Spinal cord (tissue), 9 donors: ENCODE measurements at regions not wholly inside any gene's neighbourhood (a gene's known extent, or its start where the extent isn't known, plus 50 kb on each side); places are given as distances from the start of the nearest gene placed in this dataset.

ENCODE experiments used
- DNase-seq, 6 donors: peaks; one replicate each; pipeline versions ENCODE4 v3.0.0 to v3.0.0-alpha.2; 2013 to 2015; ENCODE audit warnings: low spot score in 6 of 6, low read depth in 4 of 6
- H3K27ac ChIP-seq: one replicate; pipeline ENCODE4 v1.5.1; 2013; ENCODE audit warnings: low read depth, low read length, control low read depth
- H3K27me3 ChIP-seq: one replicate; pipeline ENCODE4 v1.6.1; 2013; ENCODE audit warnings: low read length; ENCODE audit not compliant: control insufficient read depth, insufficient read depth
- H3K36me3 ChIP-seq: one replicate; pipeline ENCODE4 v1.6.1; 2013; ENCODE audit warnings: low read length; ENCODE audit not compliant: control insufficient read depth, insufficient read depth
- H3K4me1 ChIP-seq: one replicate; pipeline ENCODE4 v1.6.1; 2013; ENCODE audit warnings: low read length; ENCODE audit not compliant: control insufficient read depth, insufficient read depth
- H3K4me3 ChIP-seq: one replicate; pipeline ENCODE4 v1.5.1; 2013; ENCODE audit warnings: low read depth, low read length, control low read depth
- H3K9me3 ChIP-seq: one replicate; pipeline ENCODE4 v1.6.1; 2013; ENCODE audit warnings: low read length; ENCODE audit not compliant: control insufficient read depth, insufficient read depth
- WGBS: methylation state at CpG from one replicate; pipeline ENCODE4 v1.1.5; 2013; ENCODE audit warnings: missing lambda C conversion rate; ENCODE audit not compliant: insufficient coverage; 5-methylcytosine and 5-hydroxymethylcytosine counted together
- donor health status: healthy.

DNA sequence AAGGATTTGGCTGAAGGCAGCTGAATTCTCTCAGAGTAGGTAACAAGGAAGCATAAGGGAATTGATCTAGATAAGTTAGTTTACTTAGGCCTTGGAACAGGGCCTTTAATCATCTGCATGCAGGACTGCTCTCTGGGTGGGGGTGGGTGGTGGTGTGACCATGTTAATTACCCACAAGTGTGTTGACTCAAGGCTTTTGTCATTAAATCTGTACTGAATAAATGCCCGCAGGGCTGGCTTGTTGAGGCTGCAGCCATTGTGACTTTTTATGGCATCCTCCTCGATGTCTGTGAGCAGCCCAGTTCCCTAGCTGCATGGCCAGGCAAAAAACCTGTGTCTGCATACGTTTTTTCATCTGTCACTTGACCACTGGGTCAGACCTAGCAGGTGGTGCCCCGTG lies 63.5 kb upstream of the ASCC3 start:
- H3K4me1 ChIP-seq = no peaks in the 10 kb centered on the region
- no peaks in the 10 kb centered on the region for H3K27me3 ChIP-seq
- no peak overlapping the region for H3K27ac ChIP-seq
- DNase-seq = no peak
- WGBS = 55% methylated on average over 4 of the region's 4 CpGs
- no peaks in the 10 kb centered on the region for H3K36me3 ChIP-seq
- no peaks in the 10 kb centered on the region for H3K9me3 ChIP-seq
- no peak overlapping the region for H3K4me3 ChIP-seq

DNA sequence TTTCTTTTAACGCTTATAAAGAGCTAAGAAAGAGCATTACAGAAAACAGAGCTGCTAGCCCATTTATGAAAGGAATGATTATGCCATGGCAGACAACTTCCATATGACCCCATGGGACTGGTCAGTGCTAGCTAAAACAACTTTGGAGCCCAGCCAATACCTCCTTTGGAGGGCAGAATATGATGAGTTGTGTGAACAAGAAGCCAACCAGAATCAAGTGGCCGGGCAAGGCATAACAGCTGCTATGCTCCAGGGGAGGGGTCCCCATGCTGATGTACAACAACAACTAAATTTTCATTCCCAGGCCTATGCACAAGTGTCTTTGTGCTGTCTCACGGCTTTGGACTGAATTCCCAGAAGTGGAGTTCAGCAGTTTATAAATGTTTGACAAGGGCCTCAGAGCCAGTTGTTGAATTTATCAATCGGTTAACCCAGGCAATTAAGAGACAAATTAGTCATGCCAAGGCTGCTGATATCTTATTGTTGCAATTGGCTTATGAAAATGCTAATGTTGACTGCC lies 65.0 kb upstream of the ASCC3 start:
- WGBS = 63% methylated on average over 2 of the region's 4 CpGs
- H3K27ac ChIP-seq = no peak overlapping the region
- H3K4me1 ChIP-seq = no peaks in the 10 kb centered on the region
- no peaks in the 10 kb centered on the region for H3K36me3 ChIP-seq
- no peaks in the 10 kb centered on the region for H3K27me3 ChIP-seq
- H3K4me3 ChIP-seq = no peak overlapping the region
- H3K9me3 ChIP-seq = no peaks in the 10 kb centered on the region
- peak in 1 of 6 donors; percentile 5 for DNase-seq

DNA sequence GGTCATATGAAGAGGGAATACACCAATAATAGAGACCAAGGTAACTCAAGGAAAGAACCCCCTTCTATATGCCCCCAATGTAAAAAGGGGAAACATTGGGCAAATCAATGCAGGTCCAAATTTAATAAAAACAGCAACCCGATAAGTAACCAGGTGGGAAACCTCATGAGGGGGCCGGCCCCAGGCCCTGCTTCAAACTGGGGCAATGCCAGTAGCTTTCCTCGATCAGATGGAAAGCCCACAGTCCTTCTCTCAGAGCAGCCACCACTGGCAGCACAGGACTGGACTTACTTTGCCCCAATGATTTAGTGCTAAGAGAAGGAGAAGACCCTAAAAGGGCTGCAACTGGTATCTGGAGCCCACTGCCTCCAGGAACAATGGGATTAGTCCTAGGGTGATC lies 65.6 kb upstream of the ASCC3 start:
- Histone ChIP-seq H3K9me3 (no peaks in the 10 kb centered on the region), H3K4me1 (no peaks in the 10 kb centered on the region), H3K27me3 (no peaks in the 10 kb centered on the region), H3K4me3 (no peak overlapping the region), H3K36me3 (no peaks in the 10 kb centered on the region), H3K27ac (no peak overlapping the region)
- 100% methylated on average over 2 of the region's 3 CpGs for WGBS
- DNase-seq = no peak

DNA sequence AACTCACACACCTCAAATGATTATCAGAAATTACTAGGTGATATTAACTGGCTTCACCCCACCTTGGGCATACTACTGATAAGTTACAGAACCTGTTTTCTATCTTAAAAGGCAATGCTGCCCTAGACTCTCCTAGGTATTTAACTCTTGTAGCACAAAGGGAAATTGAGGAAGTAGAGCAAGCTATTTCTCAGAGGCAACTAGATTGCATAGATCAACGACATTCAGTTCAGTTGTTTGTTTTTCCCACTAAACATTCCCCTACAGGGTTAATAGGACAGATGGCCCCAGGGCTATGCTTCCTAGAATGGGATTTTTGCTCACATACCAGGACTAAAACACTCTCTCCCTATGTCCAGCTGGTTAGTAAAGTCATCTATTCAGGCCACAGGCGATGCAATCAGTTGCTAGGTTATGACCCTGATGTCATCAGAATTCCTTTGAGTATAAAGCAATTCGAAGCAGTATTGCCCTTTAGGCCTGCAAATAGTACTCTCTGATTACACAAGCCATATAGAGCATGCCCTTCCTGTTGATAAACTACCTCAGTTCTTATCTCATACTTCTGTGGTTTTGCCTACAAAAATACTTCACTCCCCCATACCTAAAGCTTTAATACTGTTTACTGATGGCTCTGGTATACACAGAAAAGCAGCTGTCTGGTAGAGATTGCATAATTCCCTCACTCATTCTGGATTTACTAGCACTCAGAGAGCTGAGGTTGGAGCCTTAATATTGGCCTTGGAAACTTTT lies 67.4 kb upstream of the ASCC3 start:
- Histone ChIP-seq H3K27me3 (no peaks in the 10 kb centered on the region), H3K4me3 (no peak overlapping the region), H3K36me3 (no peaks in the 10 kb centered on the region), H3K4me1 (no peaks in the 10 kb centered on the region), H3K9me3 (no peaks in the 10 kb centered on the region), H3K27ac (no peak overlapping the region)
- DNase-seq = no peak
- 58% methylated on average over 2 of the region's 3 CpGs for WGBS

DNA sequence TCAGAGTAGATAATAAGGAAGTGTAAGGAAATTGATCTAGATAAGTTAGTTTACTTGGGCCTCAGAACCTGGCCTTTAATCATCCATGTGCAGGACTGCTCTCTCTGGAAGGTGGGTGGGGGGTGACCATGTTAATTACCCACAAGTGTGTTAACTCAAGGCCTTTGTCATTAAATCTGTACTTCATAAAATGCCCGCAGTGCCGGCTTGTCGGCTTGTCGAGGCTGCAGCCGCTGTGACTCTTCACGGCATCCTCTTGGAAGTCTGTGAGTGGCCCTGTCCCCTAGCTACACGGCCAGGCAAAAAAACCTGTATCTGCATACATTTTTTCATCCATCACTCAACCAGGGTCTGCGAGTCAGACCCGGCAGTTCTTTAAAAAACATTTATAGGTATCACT lies 70.9 kb upstream of the ASCC3 start:
- Histone ChIP-seq H3K27ac (no peak overlapping the region), H3K4me1 (no peaks in the 10 kb centered on the region), H3K36me3 (no peaks in the 10 kb centered on the region), H3K27me3 (no peaks in the 10 kb centered on the region), H3K9me3 (no peaks in the 10 kb centered on the region), H3K4me3 (no peak overlapping the region)
- DNase-seq = no peak
- WGBS = 42% methylated on average over 7 of the region's 9 CpGs

DNA sequence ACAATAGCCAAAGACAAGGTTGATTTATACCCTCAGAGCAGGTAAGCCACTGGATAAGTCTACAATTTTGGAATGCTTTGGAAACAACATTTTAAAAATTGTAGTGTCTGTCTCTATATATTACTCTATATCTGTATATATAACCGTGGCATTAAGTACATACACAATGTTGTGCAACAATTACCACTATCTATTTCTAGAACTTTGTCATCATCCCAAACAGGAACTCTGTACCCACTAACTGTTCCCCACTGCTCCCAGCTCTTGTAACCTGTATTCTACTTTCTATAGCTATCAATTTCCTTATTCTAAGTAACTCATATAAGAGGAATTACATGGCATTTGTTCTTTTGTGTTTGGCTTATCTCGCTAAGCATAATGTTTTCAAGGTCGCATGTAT lies 78.2 kb upstream of the ASCC3 start:
- Histone ChIP-seq H3K27ac (no peak overlapping the region), H3K4me1 (no peaks in the 10 kb centered on the region), H3K4me3 (no peak overlapping the region), H3K9me3 (no peaks in the 10 kb centered on the region), H3K36me3 (no peaks in the 10 kb centered on the region), H3K27me3 (no peaks in the 10 kb centered on the region)
- no CpG with 5 or more reads among the region's 3 CpGs for WGBS
- no peak for DNase-seq

DNA sequence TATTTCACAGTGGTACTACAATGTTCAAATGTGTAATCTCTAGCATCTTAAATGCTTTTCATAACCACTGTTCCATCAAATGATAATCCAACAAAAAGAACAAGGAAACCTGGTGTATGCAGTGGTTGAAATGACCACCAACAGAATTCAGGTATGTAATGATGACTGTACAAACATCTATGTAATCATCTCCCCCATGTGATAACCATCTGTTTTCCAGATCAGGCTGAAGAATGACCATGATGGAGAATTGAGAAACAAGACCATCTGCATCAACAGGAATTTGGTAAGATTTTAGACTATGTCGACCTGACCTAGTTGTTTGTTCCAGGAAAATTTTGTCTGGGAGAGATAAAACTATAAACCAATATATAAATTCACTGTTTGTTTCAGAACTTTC lies 81.3 kb upstream of the ASCC3 start:
- no CpG with 5 or more reads among the region's 1 CpG for WGBS
- no peaks in the 10 kb centered on the region for H3K9me3 ChIP-seq
- H3K4me1 ChIP-seq = no peaks in the 10 kb centered on the region
- H3K4me3 ChIP-seq = no peak overlapping the region
- no peaks in the 10 kb centered on the region for H3K36me3 ChIP-seq
- no peaks in the 10 kb centered on the region for H3K27me3 ChIP-seq
- H3K27ac ChIP-seq = no peak overlapping the region
- DNase-seq = no peak

DNA sequence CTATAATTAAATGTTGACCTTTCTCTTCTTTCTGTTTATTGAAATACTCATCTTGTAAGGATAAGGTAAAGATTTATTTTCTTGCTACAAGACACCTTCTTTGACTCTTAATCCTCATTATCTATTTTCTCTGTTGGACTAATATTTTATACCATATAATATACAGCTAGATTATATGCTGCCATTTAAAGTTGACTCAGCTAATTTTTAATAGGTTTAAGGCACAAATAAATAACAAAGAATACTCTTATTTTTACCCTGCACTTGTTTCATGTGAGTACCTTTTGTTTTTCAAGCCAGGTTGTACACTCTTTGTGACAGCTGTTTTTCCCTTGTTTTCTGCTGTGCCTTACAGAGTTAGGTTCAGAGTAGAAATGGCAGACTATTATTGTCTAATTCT lies 83.9 kb upstream of the ASCC3 start:
- no peaks in the 10 kb centered on the region for H3K27me3 ChIP-seq
- H3K9me3 ChIP-seq = no peaks in the 10 kb centered on the region
- no peak for DNase-seq
- no peaks in the 10 kb centered on the region for H3K36me3 ChIP-seq
- H3K4me1 ChIP-seq = no peaks in the 10 kb centered on the region
- no peak overlapping the region for H3K27ac ChIP-seq
- no peak overlapping the region for H3K4me3 ChIP-seq

DNA sequence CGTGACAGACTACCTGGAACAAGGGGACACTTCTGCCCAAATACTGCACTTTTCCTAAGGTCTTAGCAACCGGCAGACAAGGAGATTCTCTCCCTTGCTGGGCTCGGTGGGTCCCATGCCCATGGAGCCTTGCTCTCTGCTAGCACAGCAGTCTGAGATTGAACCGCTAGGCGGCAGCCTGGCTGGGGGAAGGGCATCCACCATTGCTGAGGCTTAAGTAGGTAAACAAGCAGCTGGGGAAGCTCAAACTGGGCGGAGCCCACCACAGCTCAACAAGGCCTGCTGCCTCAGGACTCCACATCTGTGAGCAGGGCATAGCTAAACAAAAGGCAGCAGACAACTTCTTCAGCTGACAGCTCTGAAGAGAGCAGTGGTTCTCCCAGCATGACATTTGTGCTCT lies 87.8 kb upstream of the ASCC3 start:
- Histone ChIP-seq H3K36me3 (no peaks in the 10 kb centered on the region), H3K27ac (no peak overlapping the region), H3K9me3 (no peaks in the 10 kb centered on the region), H3K4me3 (no peak overlapping the region), H3K27me3 (no peaks in the 10 kb centered on the region), H3K4me1 (no peaks in the 10 kb centered on the region)
- DNase-seq = no peak
- WGBS = 90% methylated on average over 6 of the region's 6 CpGs

DNA sequence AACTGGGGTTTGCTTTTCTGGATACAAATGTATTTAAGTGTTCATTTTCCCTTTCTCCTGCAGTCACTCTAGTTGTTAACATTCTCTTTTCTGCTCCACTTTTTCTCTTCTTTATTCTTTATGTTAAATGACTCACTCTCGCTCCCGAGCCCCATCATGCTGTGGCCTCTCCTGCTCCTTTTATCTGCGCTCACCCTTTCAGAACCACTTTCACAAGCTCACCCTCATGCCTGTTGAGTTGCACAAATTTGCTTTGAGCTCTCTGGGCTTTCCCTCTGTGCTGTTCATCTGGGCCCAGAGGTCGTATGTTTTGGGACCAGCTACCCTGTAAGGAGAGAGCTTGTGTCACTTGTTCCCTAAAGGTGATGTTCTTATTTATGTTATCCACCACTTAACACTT lies 98.1 kb upstream of the ASCC3 start:
- no peak for DNase-seq
- H3K27ac ChIP-seq = no peak overlapping the region
- peaks cover 3% of the 10 kb centered on the region for H3K9me3 ChIP-seq
- WGBS = 36% methylated on average over 2 of the region's 4 CpGs
- no peak overlapping the region for H3K4me3 ChIP-seq
- no peaks in the 10 kb centered on the region for H3K27me3 ChIP-seq
- no peaks in the 10 kb centered on the region for H3K4me1 ChIP-seq
- no peaks in the 10 kb centered on the region for H3K36me3 ChIP-seq
